SJSA1 (cell line): ENCODE measurements at regions not wholly inside any gene's neighbourhood (a gene's known extent, or its start where the extent isn't known, plus 50 kb on each side); places are given as distances from the start of the nearest gene placed in this dataset.

Experiments used
- DNase-seq, 2 experiments: peaks; one replicate each; pipeline ENCODE4 v3.0.0-alpha.2; 2015 to 2020; ENCODE audit warnings: low spot score in 2 of 2, low read depth in 1 of 2
- H3K27ac ChIP-seq: fragments of 250-450 bp; sonication (Bioruptor Pico); 2 replicates; pipeline ENCODE4 v1.5.1; 2020; ENCODE audit warnings: mild to moderate bottlenecking, moderate library complexity
- H3K27me3 ChIP-seq: fragments of 250-450 bp; sonication (Bioruptor Pico); replicated peaks from 2 replicates; pipeline ENCODE4 v1.5.1; 2020; ENCODE audit warnings: mild to moderate bottlenecking, moderate library complexity
- H3K36me3 ChIP-seq: fragments of 250-450 bp; sonication (Bioruptor Pico); 2 replicates; pipeline ENCODE4 v1.5.1; 2020; ENCODE audit warnings: mild to moderate bottlenecking
- H3K4me1 ChIP-seq: fragments of 250-450 bp; sonication (Bioruptor Pico); replicated peaks from 2 replicates; pipeline ENCODE4 v1.6.1; 2021; ENCODE audit warnings: mild to moderate bottlenecking
- H3K4me3 ChIP-seq: fragments of 250-450 bp; sonication (Bioruptor Pico); 2 replicates; pipeline ENCODE4 v1.5.1; 2020; ENCODE audit warnings: mild to moderate bottlenecking
- H3K9me3 ChIP-seq: fragments of 250-450 bp; sonication (Bioruptor Pico); replicated peaks from 2 replicates; pipeline ENCODE4 v1.5.1; 2020; ENCODE audit warnings: mild to moderate bottlenecking

DNA sequence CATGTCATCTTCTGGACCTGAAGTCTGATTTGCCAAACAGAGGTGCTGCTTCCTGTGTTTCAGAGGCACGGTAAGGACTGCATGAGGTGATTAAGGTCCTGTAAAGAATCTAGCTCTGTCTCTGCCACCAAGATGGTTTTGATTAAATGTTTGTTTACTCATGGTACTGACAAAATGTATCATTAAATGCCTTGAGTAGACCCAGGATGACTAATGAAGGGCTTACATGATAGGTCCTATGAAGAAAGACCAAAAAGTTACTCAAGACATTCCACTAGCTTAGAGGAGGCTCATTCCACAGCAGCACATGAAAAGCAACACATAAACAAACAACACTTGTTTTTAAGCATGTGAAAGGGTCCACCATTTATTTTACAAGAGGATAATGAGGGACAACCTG lies 100.9 kb downstream of the BOD1 start:
- peak; percentile 16 to 39 for DNase-seq
- Histone ChIP-seq H3K4me1 (peaks cover 10% of the 10 kb centered on the region), H3K27me3 (no peaks in the 10 kb centered on the region), H3K36me3 (no peaks in the 10 kb centered on the region), H3K9me3 (no peaks in the 10 kb centered on the region), H3K4me3 (no peak overlapping the region), H3K27ac (no peak overlapping the region; the same call in 1 of the 2 replicates)

DNA sequence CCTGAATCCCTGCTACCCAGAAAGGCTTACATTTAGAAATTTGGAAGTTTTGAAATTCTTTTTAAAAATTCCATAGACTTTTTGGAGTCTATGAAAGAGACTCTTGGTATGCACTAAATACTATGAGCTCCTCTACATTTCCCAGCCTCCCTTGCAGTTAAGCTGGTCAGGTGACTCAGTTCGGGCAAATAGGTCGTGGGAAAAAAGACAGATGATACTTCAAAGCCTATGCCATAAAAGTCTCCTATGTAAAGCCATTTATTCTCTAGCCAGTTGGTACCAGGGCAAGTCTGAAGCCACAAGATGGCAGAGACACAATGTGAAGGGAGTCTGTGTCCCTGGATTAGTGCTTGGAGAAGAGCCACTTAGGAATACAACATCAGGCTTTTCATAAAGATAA lies 101.8 kb downstream of the BOD1 start:
- peak in 1 of 2 experiments; percentile 24 for DNase-seq
- no peaks in the 10 kb centered on the region for H3K36me3 ChIP-seq
- no peak overlapping the region for H3K27ac ChIP-seq
- peaks cover 10% of the 10 kb centered on the region for H3K4me1 ChIP-seq
- H3K9me3 ChIP-seq: no peaks in the 10 kb centered on the region
- no peak overlapping the region for H3K4me3 ChIP-seq
- no peaks in the 10 kb centered on the region for H3K27me3 ChIP-seq

DNA sequence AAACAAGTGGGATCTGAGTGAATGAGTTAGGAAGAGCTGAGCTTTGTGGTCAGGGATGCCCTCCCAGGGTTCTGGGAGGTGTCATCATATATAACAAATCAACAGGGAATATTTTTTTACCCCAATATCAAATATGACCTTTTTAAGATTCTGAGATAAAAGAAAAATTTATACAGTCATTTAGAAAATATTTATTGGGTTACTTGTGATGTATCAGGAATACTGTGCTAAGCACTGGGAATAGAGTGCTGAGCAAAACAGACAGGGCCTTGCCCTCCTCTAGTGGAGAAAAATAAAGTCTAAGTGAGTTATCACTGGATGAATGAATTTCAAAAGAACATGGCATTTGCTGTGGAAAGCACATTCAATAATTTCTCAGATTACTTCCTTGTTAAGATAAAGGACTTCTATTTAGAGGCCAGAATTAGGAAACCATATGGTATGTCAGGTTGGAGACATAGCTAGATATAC lies 102.9 kb downstream of the BOD1 start:
- Histone ChIP-seq H3K36me3 (no peaks in the 10 kb centered on the region), H3K27ac (no peak overlapping the region), H3K27me3 (no peaks in the 10 kb centered on the region), H3K4me1 (peaks cover 10% of the 10 kb centered on the region), H3K9me3 (no peaks in the 10 kb centered on the region), H3K4me3 (no peak overlapping the region)
- no peak for DNase-seq

DNA sequence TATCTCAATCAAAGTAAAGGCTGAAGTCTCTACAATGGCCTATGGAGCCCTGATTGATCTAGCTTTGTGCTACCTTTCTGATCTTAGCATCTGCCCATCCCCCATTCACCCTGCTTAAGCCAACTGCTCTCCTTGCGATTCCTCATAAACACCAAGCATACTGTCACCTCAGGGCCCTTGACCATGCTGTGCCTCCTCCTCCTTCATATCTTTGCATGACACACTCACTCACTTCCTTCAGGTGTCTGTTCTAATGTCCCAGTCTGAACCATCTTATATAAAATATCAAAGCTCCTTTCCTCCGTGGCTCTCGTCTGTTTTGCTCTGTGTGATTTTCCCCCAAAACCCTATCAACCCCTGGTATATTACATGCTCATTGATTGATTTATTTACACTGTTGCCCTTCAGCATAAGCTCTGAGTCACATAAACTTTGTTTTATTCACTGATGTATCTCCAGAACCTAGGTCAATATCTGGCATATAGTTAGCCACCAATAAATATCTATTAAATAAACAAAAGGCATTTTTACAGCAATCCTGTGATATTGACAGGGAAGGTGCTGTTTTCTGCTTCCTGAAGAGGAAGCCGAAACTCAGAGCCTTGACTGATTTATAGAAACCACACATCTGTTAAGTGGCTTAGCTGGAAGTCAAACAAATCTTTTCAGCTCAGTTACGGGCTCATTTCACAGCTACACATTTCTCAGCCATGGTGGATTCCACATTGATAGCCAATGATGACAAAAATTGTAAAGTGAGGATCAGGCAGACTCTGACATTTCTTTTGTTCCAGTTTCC lies 103.6 kb downstream of the BOD1 start:
- no peak for DNase-seq
- Histone ChIP-seq H3K36me3 (no peaks in the 10 kb centered on the region), H3K4me1 (peaks cover 10% of the 10 kb centered on the region), H3K4me3 (no peak overlapping the region), H3K9me3 (no peaks in the 10 kb centered on the region), H3K27me3 (no peaks in the 10 kb centered on the region), H3K27ac (no peak overlapping the region)

DNA sequence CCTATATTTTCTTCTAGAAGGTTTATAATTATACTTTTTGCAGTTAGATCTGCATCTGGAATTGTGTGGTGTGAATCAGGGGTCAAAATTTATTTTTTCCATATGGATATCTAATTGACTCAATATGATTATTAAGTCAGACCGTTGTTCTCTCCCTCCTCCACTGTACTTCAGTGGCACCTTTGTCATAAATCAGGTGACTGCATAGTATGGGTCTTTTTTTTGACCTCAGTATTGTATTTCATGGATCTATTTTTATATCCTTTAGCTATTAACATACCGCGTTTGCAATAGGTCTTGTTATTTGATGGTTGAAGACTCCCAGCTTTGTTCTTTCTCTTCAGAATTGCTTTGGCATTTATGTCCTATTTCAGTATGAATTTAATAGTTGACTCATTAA lies 107.4 kb downstream of the BOD1 start:
- Histone ChIP-seq H3K36me3 (no peaks in the 10 kb centered on the region), H3K4me3 (no peak overlapping the region), H3K27ac (no peak overlapping the region), H3K4me1 (no peaks in the 10 kb centered on the region), H3K9me3 (peaks cover under 1% of the 10 kb centered on the region; the same call in 1 of the 2 replicates), H3K27me3 (no peaks in the 10 kb centered on the region)
- DNase-seq: no peak

DNA sequence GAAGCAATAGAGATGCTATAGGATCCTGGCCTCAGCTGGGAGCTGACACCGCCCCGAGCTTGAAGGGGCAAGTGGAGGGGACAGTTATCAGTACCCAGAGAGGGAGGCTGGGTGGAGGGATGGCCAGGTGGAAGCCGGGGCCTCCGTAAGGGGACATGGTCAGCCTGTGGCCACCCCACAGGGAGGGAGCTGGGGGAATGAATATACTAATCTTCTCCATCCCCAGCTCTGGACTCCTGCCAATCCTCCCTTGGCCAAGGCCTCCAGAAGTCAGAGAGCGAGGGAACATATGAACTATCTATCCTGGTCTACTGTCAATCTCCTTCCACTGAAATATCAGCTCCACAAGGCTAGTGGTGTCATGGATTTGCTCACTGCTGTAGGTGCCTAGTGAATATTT lies 109.3 kb downstream of the BOD1 start:
- Histone ChIP-seq H3K4me3 (no peak overlapping the region), H3K4me1 (no peaks in the 10 kb centered on the region), H3K27me3 (no peaks in the 10 kb centered on the region), H3K36me3 (no peaks in the 10 kb centered on the region), H3K27ac (no peak overlapping the region), H3K9me3 (peaks cover 4% of the 10 kb centered on the region; the same call in 1 of the 2 replicates)
- no peak for DNase-seq

DNA sequence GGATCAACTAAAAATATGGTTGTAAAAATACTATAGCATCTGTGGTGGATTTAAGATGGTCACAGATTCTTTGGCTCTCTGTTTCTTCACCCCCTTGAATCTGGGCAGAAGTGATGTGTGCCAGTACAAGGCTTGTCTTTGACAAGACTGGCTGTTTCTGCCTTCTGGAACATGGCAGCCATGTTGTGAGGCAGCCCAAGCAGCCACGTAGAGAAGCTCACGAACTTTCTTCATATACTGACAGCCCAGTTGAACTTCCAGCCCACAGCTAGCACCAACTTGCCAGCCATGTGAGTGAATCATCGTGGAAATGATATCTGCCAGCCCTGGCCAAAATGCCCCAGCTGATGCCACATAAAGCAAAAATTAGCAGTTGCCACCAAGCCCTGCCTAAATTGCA lies 110.8 kb downstream of the BOD1 start:
- Histone ChIP-seq H3K27ac (no peak overlapping the region), H3K4me1 (no peaks in the 10 kb centered on the region), H3K4me3 (no peak overlapping the region), H3K27me3 (no peaks in the 10 kb centered on the region; the same call in 1 of the 2 replicates), H3K9me3 (peaks cover 4% of the 10 kb centered on the region; the same call in 1 of the 2 replicates), H3K36me3 (no peaks in the 10 kb centered on the region)
- no peak for DNase-seq

DNA sequence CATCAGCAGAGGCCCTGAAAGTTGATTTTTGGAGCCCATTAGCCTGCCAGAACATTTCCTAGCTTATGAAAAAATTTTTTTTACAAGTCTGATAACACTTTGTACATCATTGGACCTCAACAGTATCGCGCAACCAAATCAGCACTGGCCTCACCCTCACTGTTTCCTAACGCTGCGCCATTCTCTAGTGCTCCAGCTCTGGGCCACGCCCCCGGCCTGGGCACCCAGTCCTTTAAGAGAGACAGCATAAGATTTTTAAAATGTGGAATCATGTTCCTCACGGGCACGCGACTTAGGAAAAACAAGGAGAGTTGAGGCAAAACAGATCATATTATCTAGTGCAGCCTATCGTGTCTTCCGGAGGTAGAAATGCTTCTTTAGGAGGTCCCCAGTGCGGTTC lies 114.5 kb downstream of the BOD1 start:
- H3K36me3 ChIP-seq: no peaks in the 10 kb centered on the region
- no peak overlapping the region for H3K4me3 ChIP-seq
- H3K4me1 ChIP-seq: 0 out of 2 replicates have a peak, but pooled peaks cover 4% of the 10 kb centered on the region
- DNase-seq: no peak
- no peaks in the 10 kb centered on the region; the same call in 1 of the 2 replicates for H3K27me3 ChIP-seq
- no peak overlapping the region for H3K27ac ChIP-seq
- H3K9me3 ChIP-seq: peaks cover 4% of the 10 kb centered on the region; the same call in 1 of the 2 replicates

DNA sequence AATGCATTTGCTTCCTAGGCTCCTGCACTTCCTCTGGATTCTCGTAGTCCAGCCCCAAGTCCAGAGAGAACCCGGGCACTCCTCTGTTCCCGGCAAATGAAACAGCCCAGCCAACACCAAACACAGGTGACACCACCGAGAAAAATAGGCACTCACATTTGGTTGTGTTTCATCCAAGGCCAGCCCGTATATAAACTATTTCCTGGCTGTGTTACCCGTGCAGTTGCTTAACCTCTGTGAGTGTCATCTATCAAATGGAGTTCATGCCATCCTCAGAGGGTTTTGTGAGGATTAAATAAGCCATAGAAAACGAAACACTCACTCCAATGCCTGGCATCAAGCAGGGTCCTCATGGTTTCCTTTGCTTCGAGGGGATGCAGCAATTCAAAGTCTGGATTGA lies 115.2 kb downstream of the BOD1 start:
- Histone ChIP-seq H3K27me3 (no peaks in the 10 kb centered on the region; the same call in 1 of the 2 replicates), H3K27ac (no peak overlapping the region), H3K9me3 (peaks cover 4% of the 10 kb centered on the region; the same call in 1 of the 2 replicates), H3K36me3 (no peaks in the 10 kb centered on the region), H3K4me3 (no peak overlapping the region), H3K4me1 (0 out of 2 replicates have a peak, but pooled peaks cover 4% of the 10 kb centered on the region)
- no peak for DNase-seq

DNA sequence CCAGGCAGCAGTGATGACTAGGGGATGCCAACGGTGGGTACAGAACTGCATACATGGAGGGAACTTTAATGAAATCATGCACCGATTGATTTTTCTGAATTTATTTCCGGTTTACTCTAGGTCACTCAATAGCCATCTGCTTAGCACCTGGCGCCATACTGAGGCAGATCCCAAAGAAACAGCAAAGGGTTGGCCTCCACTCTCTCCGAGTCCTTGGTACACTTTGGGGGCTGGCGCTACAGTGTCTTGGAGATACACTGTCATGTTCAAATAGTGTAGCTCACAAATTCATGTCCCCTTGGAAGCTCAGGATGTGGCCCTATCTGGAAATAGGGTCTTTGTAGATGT lies 116.3 kb downstream of the BOD1 start:
- H3K9me3 ChIP-seq: peaks cover 4% of the 10 kb centered on the region; the same call in 1 of the 2 replicates

DNA sequence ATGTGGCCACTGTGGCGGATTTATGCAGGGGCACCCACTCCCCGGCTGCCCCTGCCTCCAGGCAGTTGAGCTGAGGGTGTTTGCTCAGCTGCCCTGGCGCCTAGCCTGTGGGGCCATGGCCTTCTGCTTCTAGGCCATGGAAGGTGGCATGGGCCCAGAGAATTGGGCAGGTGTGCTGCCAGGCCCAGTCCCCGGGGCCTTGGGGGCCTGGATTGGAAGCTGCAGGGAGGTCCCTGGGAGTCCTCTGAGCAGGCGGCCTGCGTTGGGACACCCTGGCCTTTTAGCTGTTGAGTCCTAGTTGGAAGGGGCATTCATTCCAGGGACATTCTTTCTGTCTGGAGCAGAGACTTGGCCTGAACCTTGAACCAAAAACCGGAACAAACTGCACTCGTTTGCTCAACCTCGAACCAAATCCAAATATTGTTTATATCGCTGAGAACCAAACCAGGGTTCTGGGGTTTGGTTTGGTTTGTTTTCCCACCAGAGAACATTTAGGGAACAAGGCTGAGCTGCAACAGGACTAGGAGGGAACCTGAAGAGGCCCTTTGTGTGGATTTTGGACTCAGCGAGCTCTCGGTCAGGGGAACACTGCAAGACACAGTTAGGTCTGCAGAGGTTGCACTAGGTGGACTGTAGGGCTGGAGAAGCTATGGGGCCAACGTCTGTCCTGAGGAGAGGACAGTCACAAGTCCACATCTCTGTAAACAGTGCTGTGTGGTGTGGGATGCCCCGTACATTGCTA lies 116.8 kb downstream of the BOD1 start:
- no peak for DNase-seq
- Histone ChIP-seq H3K27ac (no peak overlapping the region), H3K36me3 (no peaks in the 10 kb centered on the region), H3K9me3 (peaks cover 4% of the 10 kb centered on the region; the same call in 1 of the 2 replicates), H3K4me3 (no peak overlapping the region), H3K27me3 (no peaks in the 10 kb centered on the region; the same call in 1 of the 2 replicates), H3K4me1 (0 out of 2 replicates have a peak, but pooled peaks cover 4% of the 10 kb centered on the region)

More for the DNA sequence above, 116.3 kb downstream of the BOD1 start:
- Histone ChIP-seq H3K4me1 (0 out of 2 replicates have a peak, but pooled peaks cover 4% of the 10 kb centered on the region), H3K36me3 (no peaks in the 10 kb centered on the region), H3K27ac (no peak overlapping the region), H3K4me3 (no peak overlapping the region), H3K27me3 (no peaks in the 10 kb centered on the region; the same call in 1 of the 2 replicates)
- no peak for DNase-seq

DNA sequence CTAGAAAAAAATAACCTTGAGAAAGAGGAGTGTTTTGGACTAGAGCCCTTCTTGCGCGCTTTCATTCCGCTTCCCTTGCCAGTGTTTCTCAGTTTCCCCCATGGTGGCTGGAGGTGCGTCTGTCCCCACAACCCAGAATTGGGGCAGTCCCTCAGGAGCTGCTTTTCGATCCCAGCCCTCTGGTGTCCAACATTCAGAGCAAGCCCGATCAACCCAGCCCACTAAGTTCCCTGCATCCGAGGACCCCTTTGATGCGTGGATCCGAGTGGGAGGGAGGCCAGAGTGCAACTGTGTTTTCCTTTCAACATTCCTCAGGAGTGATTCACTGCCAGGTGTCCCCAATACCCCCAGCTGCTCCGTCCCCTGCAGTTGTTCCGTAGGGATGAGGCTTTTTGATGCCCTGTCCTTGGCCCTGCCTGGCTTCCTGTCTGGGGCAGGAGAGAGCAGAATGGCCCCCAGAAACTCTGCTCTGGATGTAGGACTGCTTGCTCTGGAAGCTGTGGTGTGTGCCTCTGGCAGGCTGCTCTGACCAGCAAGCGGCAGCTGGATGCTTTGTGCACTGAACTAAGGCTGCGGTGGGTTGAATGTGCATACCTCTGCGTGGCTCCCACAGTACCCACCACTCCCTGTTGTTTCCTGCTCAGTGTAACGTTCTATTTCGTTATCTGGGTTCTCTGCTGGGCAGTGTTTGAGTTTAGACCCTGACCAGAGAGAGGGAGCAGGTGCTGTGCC lies 117.5 kb downstream of the BOD1 start:
- Histone ChIP-seq H3K36me3 (no peaks in the 10 kb centered on the region), H3K9me3 (peaks cover 2% of the 10 kb centered on the region; the same call in 1 of the 2 replicates), H3K27ac (no peak overlapping the region), H3K27me3 (no peaks in the 10 kb centered on the region; the same call in 1 of the 2 replicates), H3K4me3 (no peak overlapping the region), H3K4me1 (0 out of 2 replicates have a peak, but pooled peaks cover 4% of the 10 kb centered on the region)
- DNase-seq: no peak

DNA sequence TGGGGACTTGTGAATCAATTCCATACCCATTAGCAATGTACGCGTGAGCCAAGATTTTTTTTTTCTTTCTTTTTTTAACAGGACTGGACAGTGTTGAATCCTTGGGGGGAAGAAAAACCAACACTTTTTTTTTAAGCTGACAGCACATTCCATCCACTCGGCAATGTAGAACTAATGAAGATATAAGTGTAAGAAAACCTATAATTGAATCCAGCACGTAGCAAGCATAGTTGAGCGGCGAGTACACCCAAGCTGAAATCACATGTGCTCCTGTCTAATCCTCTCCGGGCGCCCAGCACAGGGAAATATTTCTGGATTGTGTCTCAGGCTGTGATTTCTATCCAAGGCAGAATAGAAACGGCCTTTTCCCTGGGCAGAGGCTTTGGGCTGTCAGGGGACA lies 118.2 kb downstream of the BOD1 start:
- Histone ChIP-seq H3K4me3 (no peak overlapping the region), H3K9me3 (no peaks in the 10 kb centered on the region), H3K27me3 (no peaks in the 10 kb centered on the region; the same call in 1 of the 2 replicates), H3K27ac (no peak overlapping the region), H3K4me1 (0 out of 2 replicates have a peak, but pooled peaks cover 4% of the 10 kb centered on the region), H3K36me3 (no peaks in the 10 kb centered on the region)
- peak in 1 of 2 experiments; percentile 37 for DNase-seq
